NB4 (cell line): ENCODE measurements at regions not wholly inside any gene's neighbourhood (a gene's known extent, or its start where the extent isn't known, plus 50 kb on each side); places are given as distances from the start of the nearest gene placed in this dataset.
"Not testable (repeated sequence)": the region's sequence is repeated elsewhere in the genome, so short reads cannot be mapped to it uniquely, and the experiment has no call there.

ENCODE experiments used
- DNase-seq: peaks from one replicate; pipeline ENCODE4 v3.0.0; 2010; ENCODE audit warnings: low read depth
- H3K4me3 ChIP-seq: one replicate; pipeline ENCODE4 v1.5.1; 2011; ENCODE audit warnings: mild to moderate bottlenecking, low read depth, low read length, moderate library complexity

- not testable (repeated sequence) for DNase-seq
These were observed 99.5 kb upstream of the MTLN start for GRCh38 chr2:110311713-110312444.

GRCh38 chr2:110310988-110311475, 98.7 kb upstream of the MTLN start:
- not testable (repeated sequence) for H3K4me3 ChIP-seq, DNase-seq

More at GRCh38 chr2:110311713-110312444, 99.5 kb upstream of the MTLN start:
- not testable (repeated sequence) for H3K4me3 ChIP-seq

- DNase-seq, H3K4me3 ChIP-seq: not testable (repeated sequence)
These were observed 96.4 kb upstream of the MTLN start for GRCh38 chr2:110308728-110309127.

GRCh38 chr2:110292807-110293206, 80.5 kb upstream of the MTLN start:
- not testable (repeated sequence) for H3K4me3 ChIP-seq, DNase-seq

- not testable (repeated sequence) for DNase-seq, H3K4me3 ChIP-seq
These were observed 79.7 kb upstream of the MTLN start for GRCh38 chr2:110291909-110292579.

GRCh38 chr2:110287817-110288216, 75.5 kb upstream of the MTLN start:
- H3K4me3 ChIP-seq, DNase-seq: not testable (repeated sequence)

GRCh38 chr2:110287253-110287652, 74.9 kb upstream of the MTLN start:
- DNase-seq, H3K4me3 ChIP-seq: not testable (repeated sequence)

GRCh38 chr2:110285002-110285401, 72.7 kb upstream of the MTLN start:
- not testable (repeated sequence) for H3K4me3 ChIP-seq, DNase-seq

GRCh38 chr2:110280804-110281203, 68.5 kb upstream of the MTLN start:
- DNase-seq, H3K4me3 ChIP-seq: not testable (repeated sequence)

GRCh38 chr2:110277054-110277453, 64.7 kb upstream of the MTLN start:
- not testable (repeated sequence) for H3K4me3 ChIP-seq, DNase-seq

- H3K4me3 ChIP-seq, DNase-seq: not testable (repeated sequence)
These were observed 63.7 kb upstream of the MTLN start for GRCh38 chr2:110276092-110276491.

GRCh38 chr2:110269674-110270073, 57.3 kb upstream of the MTLN start:
- not testable (repeated sequence) for H3K4me3 ChIP-seq

GRCh38 chr2:110267828-110268407, 55.6 kb upstream of the MTLN start:
- not testable (repeated sequence) for H3K4me3 ChIP-seq, DNase-seq

More at GRCh38 chr2:110269674-110270073, 57.3 kb upstream of the MTLN start:
- DNase-seq = not testable (repeated sequence)

- not testable (repeated sequence) for DNase-seq, H3K4me3 ChIP-seq
These were observed 52.5 kb upstream of the MTLN start for GRCh38 chr2:110264804-110265203.

GRCh38 chr2:110264076-110264681, 51.8 kb upstream of the MTLN start:
- not testable (repeated sequence) for H3K4me3 ChIP-seq, DNase-seq

GRCh38 chr2:110263462-110263861, 51.1 kb upstream of the MTLN start:
- not testable (repeated sequence) for H3K4me3 ChIP-seq, DNase-seq
